H9 (cell line): ENCODE measurements at regions not wholly inside any gene's neighbourhood (a gene's known extent, or its start where the extent isn't known, plus 50 kb on each side); places are given as distances from the start of the nearest gene placed in this dataset.

ENCODE experiments used
- DNase-seq: peaks from one replicate; pipeline ENCODE4 v3.0.0-alpha.2; 2017
- H2AFZ ChIP-seq: one replicate; pipeline ENCODE4 v1.6.1; 2013; ENCODE audit warnings: mild to moderate bottlenecking, low read length, control low read depth, moderate library complexity
- H2AK5ac ChIP-seq: 2 replicates; pipeline ENCODE4 v1.6.1; 2013; ENCODE audit warnings: low read length, control low read depth, mixed read lengths; ENCODE audit not compliant: insufficient read length
- H2BK120ac ChIP-seq: one replicate; pipeline ENCODE4 v1.6.1; 2013; ENCODE audit warnings: low read depth, mild to moderate bottlenecking, low read length, control low read depth, inconsistent platforms; ENCODE audit not compliant: poor library complexity, severe bottlenecking
- H2BK12ac ChIP-seq: 2 replicates; pipeline ENCODE4 v1.6.1; 2013; ENCODE audit warnings: low read length, control low read depth, mixed read lengths, low read depth; ENCODE audit not compliant: insufficient read length
- H2BK15ac ChIP-seq: 2 replicates; pipeline ENCODE4 v1.6.1; 2013; ENCODE audit warnings: low read depth, low read length, control low read depth
- H2BK20ac ChIP-seq: one replicate; pipeline ENCODE4 v1.6.1; 2013; ENCODE audit warnings: low read depth, mild to moderate bottlenecking, low read length, control low read depth, inconsistent platforms; ENCODE audit not compliant: poor library complexity, severe bottlenecking
- H2BK5ac ChIP-seq: 2 replicates; pipeline ENCODE4 v1.6.1; 2013; ENCODE audit warnings: low read length, control low read depth, mixed read lengths; ENCODE audit not compliant: insufficient read length
- H3K14ac ChIP-seq: 2 replicates; pipeline ENCODE4 v1.6.1; 2013; ENCODE audit warnings: low read length, control low read depth; ENCODE audit not compliant: insufficient read depth
- H3K18ac ChIP-seq: 2 replicates; pipeline ENCODE4 v1.6.1; 2013; ENCODE audit warnings: low read depth, mild to moderate bottlenecking, mixed read lengths, low read length, control low read depth; ENCODE audit not compliant: insufficient read length
- H3K23ac ChIP-seq: 2 replicates; pipeline ENCODE4 v1.6.1; 2013; ENCODE audit warnings: low read length, control low read depth, mixed read lengths, low read depth; ENCODE audit not compliant: insufficient read length
- H3K23me2 ChIP-seq: 2 replicates; pipeline ENCODE4 v1.6.1; 2013; ENCODE audit warnings: low read depth, mild to moderate bottlenecking, mixed read lengths, low read length, control low read depth; ENCODE audit not compliant: insufficient read length, poor library complexity, severe bottlenecking
- H3K27ac ChIP-seq: 2 replicates; pipeline ENCODE4 v1.5.1; 2013; ENCODE audit warnings: low read length, control low read depth, mixed read lengths, low read depth; ENCODE audit not compliant: insufficient read length
- H3K27me3 ChIP-seq: 2 replicates; pipeline ENCODE4 v1.6.1; 2013; ENCODE audit warnings: low read length, control low read depth, inconsistent platforms; ENCODE audit not compliant: insufficient read depth
- H3K4ac ChIP-seq: 2 replicates; pipeline ENCODE4 v1.6.1; 2013; ENCODE audit warnings: low read depth, mild to moderate bottlenecking, control low read depth, inconsistent platforms, low read length, moderate library complexity
- H3K4me1 ChIP-seq: 2 replicates; pipeline ENCODE4 v1.6.1; 2013; ENCODE audit warnings: low read length, control low read depth, inconsistent platforms; ENCODE audit not compliant: insufficient read depth
- H3K4me2 ChIP-seq: 2 replicates; pipeline ENCODE4 v1.6.1; 2013; ENCODE audit warnings: low read length, control low read depth, mixed read lengths; ENCODE audit not compliant: insufficient read length, insufficient read depth
- H3K56ac ChIP-seq: 2 replicates; pipeline ENCODE4 v1.6.1; 2013; ENCODE audit warnings: low read depth, mild to moderate bottlenecking, mixed read lengths, low read length, control low read depth; ENCODE audit not compliant: insufficient read length
- H3K79me1 ChIP-seq: 2 replicates; pipeline ENCODE4 v1.6.1; 2013; ENCODE audit warnings: low read depth, mild to moderate bottlenecking, moderate library complexity, low read length, control low read depth, inconsistent platforms; ENCODE audit not compliant: insufficient read depth, poor library complexity, severe bottlenecking
- H3K79me2 ChIP-seq: 2 replicates; pipeline ENCODE4 v1.6.1; 2013; ENCODE audit warnings: low read length, control low read depth, inconsistent platforms; ENCODE audit not compliant: insufficient read depth
- H3K9ac ChIP-seq: 2 replicates; pipeline ENCODE4 v1.6.1; 2013; ENCODE audit warnings: low read length, control low read depth, mixed read lengths; ENCODE audit not compliant: insufficient read length; ENCODE audit errors: extremely low read depth
- H3K9me3 ChIP-seq: one replicate; pipeline ENCODE4 v1.6.1; 2013; ENCODE audit warnings: low read depth, low read length, inconsistent platforms; ENCODE audit not compliant: control insufficient read depth
- H3T11ph ChIP-seq: one replicate; pipeline ENCODE4 v1.6.1; 2013; ENCODE audit warnings: mild to moderate bottlenecking, low read length, control low read depth, inconsistent platforms
- H4K20me1 ChIP-seq: one replicate; pipeline ENCODE4 v1.6.1; 2013; ENCODE audit not compliant: control insufficient read depth, insufficient read length, insufficient read depth
- H4K5ac ChIP-seq: 2 replicates; pipeline ENCODE4 v1.6.1; 2013; ENCODE audit warnings: low read depth, mild to moderate bottlenecking, mixed read lengths, low read length, control low read depth; ENCODE audit not compliant: insufficient read length
- H4K8ac ChIP-seq: replicated peaks from 2 replicates; pipeline ENCODE4 v1.6.1; 2013; ENCODE audit warnings: low read length, control low read depth, mixed read lengths, low read depth; ENCODE audit not compliant: insufficient read length
- H4K91ac ChIP-seq: 2 replicates; pipeline ENCODE4 v1.6.1; 2013; ENCODE audit warnings: low read depth, mild to moderate bottlenecking, moderate library complexity, mixed read lengths, low read length, control low read depth; ENCODE audit not compliant: insufficient read length
- H3K27ac Mint-ChIP-seq, 3 experiments: 2 replicates in 2 of 3; 3 replicates in 1 of 3; pipeline ENCODE4 v1.8.0; 2020 to 2021; ENCODE audit warnings: mixed read lengths in 3 of 3, mild to moderate bottlenecking in 1 of 3, moderate library complexity in 1 of 3
- H3K27me3 Mint-ChIP-seq: 2 replicates; pipeline ENCODE4 v1.8.0; 2021; ENCODE audit warnings: low read depth, mild to moderate bottlenecking, moderate library complexity, mixed read lengths
- H3K36me3 Mint-ChIP-seq, 3 experiments: 2 replicates in 2 of 3; 3 replicates in 1 of 3; pipeline ENCODE4 v1.8.0; 2020 to 2021; ENCODE audit warnings: low read depth in 3 of 3, mixed read lengths in 3 of 3; ENCODE audit not compliant: insufficient read depth in 1 of 3
- H3K4me1 Mint-ChIP-seq, 2 experiments: 2 replicates each; pipeline ENCODE4 v1.8.0; 2020; ENCODE audit warnings: mixed read lengths in 2 of 2
- H3K4me3 Mint-ChIP-seq, 2 experiments: 2 replicates in 1 of 2; 3 replicates in 1 of 2; pipeline ENCODE4 v1.8.0; 2020 to 2021; ENCODE audit warnings: mild to moderate bottlenecking in 2 of 2, mixed read lengths in 2 of 2, moderate library complexity in 1 of 2
- H3K9me3 Mint-ChIP-seq, 2 experiments: 2 replicates in 1 of 2; 3 replicates in 1 of 2; pipeline ENCODE4 v1.8.0; 2020; ENCODE audit warnings: mild to moderate bottlenecking in 2 of 2, mixed read lengths in 2 of 2, moderate library complexity in 1 of 2
- WGBS: extraction: QIAGEN DNeasy Blood & Tissue Kit; methylation state at CpG from one replicate; pipeline ENCODE4 v1.1.7; 2013; ENCODE audit warnings: missing lambda C conversion rate, low lambda C conversion rate, mixed read lengths; ENCODE audit not compliant: insufficient read length; ENCODE audit errors: extremely low coverage; 5-methylcytosine and 5-hydroxymethylcytosine counted together
- TF ChIP-seq, protein P1 (sequence below): fragments of 200-600 bp; sonication (generic); conservative IDR thresholded peaks from 3 replicates; pipeline ENCODE4 v1.8.0; 2021; ENCODE audit warnings: antibody characterized with exemption, mild to moderate bottlenecking

DNA sequence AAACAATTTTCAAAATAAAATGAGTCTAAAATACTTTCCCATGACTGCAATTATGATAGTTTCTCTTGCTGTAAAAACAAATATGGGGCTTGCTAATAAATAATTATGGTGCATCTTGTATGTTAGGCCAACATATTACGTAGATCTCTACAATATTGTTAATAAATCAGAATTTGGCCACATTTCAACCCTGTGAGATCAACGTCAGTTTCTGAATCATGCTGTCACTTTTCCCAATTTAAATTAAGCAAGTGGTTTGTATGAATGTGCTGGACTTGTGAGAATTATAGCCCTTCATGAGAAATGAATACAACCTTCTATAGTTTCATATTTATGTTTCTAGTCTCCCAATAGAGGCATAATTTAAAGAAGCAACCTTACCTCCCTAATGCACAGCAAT is 808.9 kb downstream of the SUCLG1 start:
- H3K4me3 Mint-ChIP-seq, result no peak overlapping the region
- H2AK5ac ChIP-seq, result no peak overlapping the region
- H3K27me3 Mint-ChIP-seq, result no peaks in the 10 kb centered on the region
- H3K27ac Mint-ChIP-seq, result no peak overlapping the region
- no peak for DNase-seq
- no peaks in the 10 kb centered on the region for H3K9me3 Mint-ChIP-seq
- no peak overlapping the region for H3K18ac ChIP-seq
- no peak overlapping the region for H3K4me2 ChIP-seq
- no peak overlapping the region for H3K4ac ChIP-seq
- H2BK120ac ChIP-seq, result no peak overlapping the region
- no peaks in the 10 kb centered on the region for H3K36me3 Mint-ChIP-seq
- no peak overlapping the region for H2BK12ac ChIP-seq
- no peak overlapping the region for H4K91ac ChIP-seq
- no peaks in the 10 kb centered on the region for H3K79me2 ChIP-seq
- no peak overlapping the region for H4K5ac ChIP-seq
- no peaks in the 10 kb centered on the region for H3K27me3 ChIP-seq
- no peak overlapping the region for H2AFZ ChIP-seq
- H3T11ph ChIP-seq, result no peak overlapping the region
- H3K4me1 Mint-ChIP-seq, result no peaks in the 10 kb centered on the region
- no peak overlapping the region for H3K56ac ChIP-seq
- no peak overlapping the region for H3K9ac ChIP-seq
- no peak overlapping the region for H3K27ac ChIP-seq
- H3K23ac ChIP-seq, result no peak overlapping the region
- H4K20me1 ChIP-seq, result no peaks in the 10 kb centered on the region
- WGBS, result no CpG with 5 or more reads among the region's 2 CpGs
- no peak overlapping the region for H2BK15ac ChIP-seq
- no peaks in the 10 kb centered on the region for H3K23me2 ChIP-seq
- TF ChIP-seq, protein P1, sequence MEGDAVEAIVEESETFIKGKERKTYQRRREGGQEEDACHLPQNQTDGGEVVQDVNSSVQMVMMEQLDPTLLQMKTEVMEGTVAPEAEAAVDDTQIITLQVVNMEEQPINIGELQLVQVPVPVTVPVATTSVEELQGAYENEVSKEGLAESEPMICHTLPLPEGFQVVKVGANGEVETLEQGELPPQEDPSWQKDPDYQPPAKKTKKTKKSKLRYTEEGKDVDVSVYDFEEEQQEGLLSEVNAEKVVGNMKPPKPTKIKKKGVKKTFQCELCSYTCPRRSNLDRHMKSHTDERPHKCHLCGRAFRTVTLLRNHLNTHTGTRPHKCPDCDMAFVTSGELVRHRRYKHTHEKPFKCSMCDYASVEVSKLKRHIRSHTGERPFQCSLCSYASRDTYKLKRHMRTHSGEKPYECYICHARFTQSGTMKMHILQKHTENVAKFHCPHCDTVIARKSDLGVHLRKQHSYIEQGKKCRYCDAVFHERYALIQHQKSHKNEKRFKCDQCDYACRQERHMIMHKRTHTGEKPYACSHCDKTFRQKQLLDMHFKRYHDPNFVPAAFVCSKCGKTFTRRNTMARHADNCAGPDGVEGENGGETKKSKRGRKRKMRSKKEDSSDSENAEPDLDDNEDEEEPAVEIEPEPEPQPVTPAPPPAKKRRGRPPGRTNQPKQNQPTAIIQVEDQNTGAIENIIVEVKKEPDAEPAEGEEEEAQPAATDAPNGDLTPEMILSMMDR, result no peak
- H3K4me1 ChIP-seq, result no peaks in the 10 kb centered on the region
- no peak overlapping the region for H3K14ac ChIP-seq
- no peak overlapping the region for H2BK5ac ChIP-seq
- H3K9me3 ChIP-seq, result no peaks in the 10 kb centered on the region
- no peaks in the 10 kb centered on the region for H3K79me1 ChIP-seq
- H4K8ac ChIP-seq, result no peak overlapping the region
- H2BK20ac ChIP-seq, result no peak overlapping the region
